H7 (cell line): ENCODE measurements at regions not wholly inside any gene's neighbourhood (a gene's known extent, or its start where the extent isn't known, plus 50 kb on each side); places are given as distances from the start of the nearest gene placed in this dataset.
"Not testable (repeated sequence)": the region's sequence is repeated elsewhere in the genome, so short reads cannot be mapped to it uniquely, and the experiment has no call there.

Source experiments
- DNase-seq: peaks from one replicate; pipeline ENCODE4 v3.0.0; 2012
- H3K27me3 ChIP-seq: 2 replicates; pipeline ENCODE4 v1.6.0; 2011; ENCODE audit warnings: mild to moderate bottlenecking, low read length; ENCODE audit not compliant: control insufficient read depth, insufficient read depth
- H3K36me3 ChIP-seq: replicated peaks from 2 replicates; pipeline ENCODE4 v1.5.1; 2011; ENCODE audit warnings: low read length; ENCODE audit not compliant: control insufficient read depth, insufficient read depth
- H3K4me3 ChIP-seq: 2 replicates; pipeline ENCODE4 v1.5.1; 2011; ENCODE audit warnings: low read depth, mild to moderate bottlenecking, control low read depth, low read length, moderate library complexity; ENCODE audit not compliant: insufficient read depth

- no peak for DNase-seq
- no peak overlapping the region for H3K4me3 ChIP-seq
- H3K36me3 ChIP-seq, result no peaks in the 10 kb centered on the region
- no peaks in the 10 kb centered on the region for H3K27me3 ChIP-seq
Measured at GRCh38 chr1:80202118-80202517, 1195.6 kb upstream of the ADGRL4 start.

DNA sequence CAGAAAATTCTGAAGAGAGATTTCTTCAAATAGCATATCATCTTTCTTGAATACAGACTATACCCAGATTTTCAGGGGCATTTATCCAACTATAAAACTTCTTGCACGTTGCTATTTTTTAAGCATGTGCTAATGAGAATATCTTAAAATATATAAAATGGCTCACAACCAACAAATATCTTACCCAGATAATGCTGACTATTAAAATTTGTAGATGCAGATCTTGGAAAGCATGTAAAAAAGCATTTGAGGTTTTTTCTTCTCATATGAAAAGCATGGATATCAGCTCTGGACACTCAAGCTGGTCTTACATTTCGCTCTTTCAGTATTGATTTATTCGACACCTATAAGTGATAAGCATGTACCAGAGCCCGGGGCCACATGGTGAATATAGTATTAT lies 1187.7 kb upstream of the ADGRL4 start:
- Histone ChIP-seq H3K27me3 (no peaks in the 10 kb centered on the region), H3K36me3 (no peaks in the 10 kb centered on the region), H3K4me3 (no peak overlapping the region)
- no peak for DNase-seq

- no peaks in the 10 kb centered on the region for H3K36me3 ChIP-seq
- peak; percentile 7 for DNase-seq
- no peak overlapping the region for H3K4me3 ChIP-seq
- H3K27me3 ChIP-seq, result no peaks in the 10 kb centered on the region
Measured at GRCh38 chr1:80181418-80181817, 1174.9 kb upstream of the ADGRL4 start.

- DNase-seq, result no peak
- Histone ChIP-seq H3K4me3 (no peak overlapping the region), H3K27me3 (no peaks in the 10 kb centered on the region; the same call in 1 of the 2 replicates), H3K36me3 (no peaks in the 10 kb centered on the region)
Measured at GRCh38 chr1:80171631-80172030, 1165.1 kb upstream of the ADGRL4 start.

GRCh38 chr1:80170811-80171485 lies 1164.4 kb upstream of the ADGRL4 start:
- DNase-seq, result no peak
- Histone ChIP-seq H3K4me3 (no peak overlapping the region), H3K36me3 (no peaks in the 10 kb centered on the region), H3K27me3 (no peaks in the 10 kb centered on the region; the same call in 1 of the 2 replicates)

GRCh38 chr1:80164150-80164549 lies 1157.6 kb upstream of the ADGRL4 start:
- Histone ChIP-seq H3K27me3 (no peaks in the 10 kb centered on the region; the same call in 1 of the 2 replicates), H3K36me3 (no peaks in the 10 kb centered on the region), H3K4me3 (no peak overlapping the region)
- no peak for DNase-seq

DNA sequence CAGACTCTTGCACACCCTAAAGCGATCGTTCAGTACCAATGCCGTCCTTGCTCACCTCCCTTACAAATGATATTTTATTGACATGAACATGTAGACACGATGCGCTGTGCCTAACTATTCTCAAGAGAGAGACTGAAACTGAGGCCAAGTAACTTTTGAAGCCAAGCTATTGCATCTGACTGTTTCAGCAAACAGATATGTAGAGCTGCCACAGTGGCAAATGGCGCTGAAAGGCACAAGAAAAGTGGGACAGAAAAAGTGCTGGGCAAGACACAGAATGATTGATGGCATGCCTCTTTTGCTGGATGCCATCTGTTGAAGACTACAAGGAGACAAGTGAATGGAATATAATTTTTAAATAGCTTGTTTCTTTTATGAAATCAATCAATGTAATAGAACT lies 1157.2 kb upstream of the ADGRL4 start:
- Histone ChIP-seq H3K27me3 (no peaks in the 10 kb centered on the region; the same call in 1 of the 2 replicates), H3K4me3 (no peak overlapping the region), H3K36me3 (no peaks in the 10 kb centered on the region)
- DNase-seq, result no peak

GRCh38 chr1:80158771-80159170 lies 1152.2 kb upstream of the ADGRL4 start:
- Histone ChIP-seq H3K27me3 (no peaks in the 10 kb centered on the region), H3K36me3 (no peaks in the 10 kb centered on the region), H3K4me3 (no peak overlapping the region)
- DNase-seq, result no peak

DNA sequence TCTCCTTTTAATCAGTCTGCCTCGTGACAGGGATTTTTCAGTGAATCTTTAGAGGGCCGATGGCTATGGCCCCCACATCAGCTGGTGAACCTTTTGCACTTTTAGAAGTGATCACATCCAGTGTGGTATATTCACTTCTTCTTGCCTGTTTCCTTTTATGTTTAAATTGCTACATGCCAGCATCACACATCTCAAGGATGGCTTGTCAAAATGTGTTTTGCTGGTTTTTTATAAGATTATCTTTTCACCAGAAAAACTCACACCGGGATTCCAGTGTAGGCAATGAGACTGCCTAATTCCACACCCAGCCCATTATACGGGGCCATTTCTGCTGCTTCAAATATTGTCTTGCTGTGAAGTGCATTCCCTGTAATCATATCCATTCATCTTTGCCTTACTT lies 1151.7 kb upstream of the ADGRL4 start:
- no peaks in the 10 kb centered on the region for H3K27me3 ChIP-seq
- DNase-seq, result no peak
- no peak overlapping the region for H3K4me3 ChIP-seq
- no peaks in the 10 kb centered on the region for H3K36me3 ChIP-seq

DNA sequence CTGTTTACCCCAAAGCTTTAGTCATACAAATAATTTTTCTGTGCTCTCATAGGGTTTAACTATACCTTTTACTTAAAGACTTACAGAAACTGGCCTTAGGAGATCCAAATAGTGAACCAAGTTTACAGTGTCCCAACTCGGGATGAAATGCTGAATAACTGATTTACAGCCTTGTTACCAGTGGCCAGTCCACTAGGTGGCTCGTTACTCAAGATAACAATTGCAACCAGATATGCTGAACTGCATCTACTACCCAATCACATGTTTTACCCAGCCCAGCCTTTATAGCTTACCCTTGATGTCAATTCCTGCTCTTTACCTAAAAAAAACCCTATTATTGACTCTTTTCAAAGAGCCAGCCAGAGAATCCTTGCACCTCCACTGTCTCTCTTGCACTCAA lies 1148.8 kb upstream of the ADGRL4 start:
- peak; percentile 9 for DNase-seq
- no peak overlapping the region for H3K4me3 ChIP-seq

GRCh38 chr1:80154176-80154575 lies 1147.6 kb upstream of the ADGRL4 start:
- no peak for DNase-seq
- Histone ChIP-seq H3K27me3 (no peaks in the 10 kb centered on the region), H3K36me3 (no peaks in the 10 kb centered on the region), H3K4me3 (no peak overlapping the region)

More for the DNA sequence above, 1148.8 kb upstream of the ADGRL4 start:
- no peaks in the 10 kb centered on the region for H3K36me3 ChIP-seq
- H3K27me3 ChIP-seq, result no peaks in the 10 kb centered on the region

DNA sequence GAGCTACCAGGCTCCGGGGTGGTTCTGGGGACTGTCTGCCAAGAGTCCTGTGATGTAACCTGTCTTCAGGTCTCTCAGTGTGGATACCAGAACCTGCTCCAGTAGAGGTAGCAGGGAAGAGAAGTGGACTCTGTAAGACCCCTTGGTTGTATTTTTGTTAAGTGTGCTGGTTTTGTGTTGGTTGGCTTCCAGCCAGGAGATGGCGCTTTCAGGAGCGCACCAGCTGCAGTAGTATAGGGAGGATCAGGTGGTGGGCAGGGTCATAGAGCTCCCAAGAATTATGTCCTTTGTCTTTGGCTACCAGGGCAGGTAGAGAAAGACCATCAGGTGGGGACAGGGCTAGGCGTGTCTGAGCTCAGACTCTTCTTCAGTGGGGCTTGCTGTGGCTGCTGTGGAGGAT lies 1147.2 kb upstream of the ADGRL4 start:
- no peaks in the 10 kb centered on the region for H3K36me3 ChIP-seq
- H3K27me3 ChIP-seq, result no peaks in the 10 kb centered on the region
- no peak overlapping the region for H3K4me3 ChIP-seq
- DNase-seq, result no peak

GRCh38 chr1:80143361-80143760 lies 1136.8 kb upstream of the ADGRL4 start:
- Histone ChIP-seq H3K4me3 (no peak overlapping the region), H3K36me3 (no peaks in the 10 kb centered on the region), H3K27me3 (no peaks in the 10 kb centered on the region)
- DNase-seq, result no peak

DNA sequence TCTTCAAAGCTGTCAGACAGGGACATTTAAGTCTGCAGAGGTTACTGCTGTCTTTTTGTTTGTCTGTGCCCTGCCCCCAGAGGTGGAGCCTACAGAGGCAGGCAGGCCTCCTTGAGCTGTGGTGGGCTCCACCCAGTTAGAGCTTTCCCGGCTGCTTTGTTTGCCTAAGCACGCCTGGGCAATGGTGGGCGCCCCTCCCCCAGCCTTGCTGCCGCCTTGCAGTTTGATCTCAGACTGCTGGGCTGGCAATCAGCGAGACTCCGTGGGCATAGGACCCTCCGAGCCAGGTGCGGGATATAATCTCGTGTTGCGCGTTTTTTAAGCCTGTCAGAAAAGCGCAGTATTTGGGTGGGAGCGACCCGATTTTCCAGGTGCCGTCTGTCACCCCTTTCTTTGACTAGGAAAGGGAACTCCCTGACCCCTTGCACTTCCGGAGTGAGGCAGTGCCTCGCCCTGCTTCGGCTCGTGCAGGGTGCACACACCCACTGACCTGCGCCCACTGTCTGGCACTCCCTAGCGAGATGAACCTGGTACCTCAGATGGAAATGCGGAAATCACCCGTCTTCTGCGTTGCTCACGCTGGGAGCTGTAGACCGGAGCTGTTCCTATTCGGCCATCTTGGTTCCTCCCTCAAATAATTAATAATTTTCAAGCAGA lies 1131.5 kb upstream of the ADGRL4 start:
- DNase-seq, H3K4me3 ChIP-seq, H3K27me3 ChIP-seq, H3K36me3 ChIP-seq: not testable (repeated sequence)

DNA sequence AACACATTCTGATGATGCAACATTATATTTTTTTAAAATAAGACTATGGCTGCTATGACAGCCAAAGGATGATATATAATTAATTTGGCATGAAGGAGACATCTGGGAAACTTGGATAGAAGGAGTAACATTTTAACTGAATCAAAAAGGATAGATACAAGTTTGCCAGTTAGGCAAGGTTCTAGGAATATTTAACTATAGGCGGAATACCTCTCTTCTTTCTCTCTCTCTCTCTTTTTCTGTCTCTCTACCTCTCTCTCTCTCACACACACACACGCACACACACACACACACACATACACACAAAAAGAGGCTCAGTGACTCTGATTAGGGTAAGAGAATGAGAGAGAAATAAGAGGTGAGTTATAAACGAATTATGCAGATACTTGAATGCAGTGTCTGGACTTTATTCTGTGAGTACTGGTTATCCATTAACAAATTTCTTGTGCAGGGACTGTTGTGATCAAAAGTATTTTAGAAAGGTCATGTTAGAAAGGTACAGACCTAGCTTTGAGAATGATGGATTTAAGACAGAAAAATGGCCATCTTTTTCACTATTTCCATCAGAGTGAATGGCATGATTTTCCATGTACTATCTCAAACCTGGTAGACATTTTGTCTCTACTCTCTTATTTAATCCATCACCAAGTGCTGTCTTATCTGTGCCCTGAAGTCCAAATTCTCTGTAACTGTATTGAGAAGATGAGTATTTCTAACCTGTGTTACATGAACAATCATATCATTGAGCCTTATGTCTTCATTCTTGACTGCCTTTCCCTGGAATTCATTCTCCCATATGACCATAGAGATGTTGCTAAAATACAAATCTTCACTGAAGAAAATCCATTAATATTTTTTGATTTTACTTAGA lies 1106.9 kb upstream of the ADGRL4 start:
- H3K27me3 ChIP-seq, result no peaks in the 10 kb centered on the region
- no peak overlapping the region for H3K4me3 ChIP-seq
- H3K36me3 ChIP-seq, result no peaks in the 10 kb centered on the region
- DNase-seq, result no peak
